ENCODE measurements at regions not wholly inside any gene's neighbourhood (a gene's known extent, or its start where the extent isn't known, plus 50 kb on each side); places are given as distances from the start of the nearest gene placed in this dataset.

- Histone ChIP-seq H2AFZ (ENCODE audit: low read length) (no peak overlapping the region), H2AK5ac (ENCODE audit: low read depth, low read length) (no peak overlapping the region), H3K23ac (ENCODE audit: low read depth, low read length, poor library complexity) (no peak overlapping the region), H3K79me1 (ENCODE audit: low read depth, low read length) (no peaks in the 10 kb centered on the region), H3K27me3 (ENCODE audit: control insufficient read depth in 3 of 3, insufficient read depth in 3 of 3, low read depth in 1 of 3, low read length in 3 of 3) (no peaks in the 10 kb centered on the region), H3K9me3 (replicated peaks in 1 of 2; ENCODE audit: control insufficient read depth in 2 of 2, insufficient read depth in 1 of 2, low read depth in 1 of 2, low read length in 2 of 2) (no peaks in the 10 kb centered on the region), H2BK12ac (ENCODE audit: low read length) (no peak overlapping the region), H4K8ac (ENCODE audit: low read depth, low read length) (no peak overlapping the region), H3K18ac (ENCODE audit: low read length) (no peak overlapping the region), H3K4me2 (ENCODE audit: insufficient read depth, low read length, poor library complexity, severe bottlenecking) (no peak overlapping the region), H3K4me1 (ENCODE audit: control insufficient read depth in 2 of 2, insufficient read depth in 1 of 2, low read depth in 1 of 2, low read length in 2 of 2) (no peaks in the 10 kb centered on the region), H2BK5ac (ENCODE audit: low read length) (no peak overlapping the region), H3K27ac (replicated peaks; ENCODE audit: low read length) (no peak overlapping the region), H3K4me3 (ENCODE audit: low read length in 2 of 2) (no peak overlapping the region), H2BK15ac (ENCODE audit: low read length) (no peak overlapping the region), H3K9ac (ENCODE audit: low read depth, low read length, poor library complexity) (no peak overlapping the region), H3K36me3 (replicated peaks in 1 of 2; ENCODE audit: control insufficient read depth in 2 of 2, insufficient read depth in 2 of 2, low read length in 2 of 2) (no peaks in the 10 kb centered on the region), H3K4ac (ENCODE audit: low read length) (no peak overlapping the region), H3K14ac (ENCODE audit: low read length) (no peak overlapping the region), H2BK120ac (ENCODE audit: low read depth, low read length) (no peak overlapping the region), H4K91ac (ENCODE audit: low read depth, low read length, poor library complexity) (no peak overlapping the region)
- DNase-seq (ENCODE audit: low spot score) = no peak
Measured at GRCh38 chr14:44662250-44662891, 155.3 kb upstream of the FSCB start.

- no peak overlapping the region for H3K23ac ChIP-seq (ENCODE audit: low read depth, low read length, poor library complexity)
- no peaks in the 10 kb centered on the region for H3K36me3 ChIP-seq (replicated peaks in 1 of 2; ENCODE audit: control insufficient read depth in 2 of 2, insufficient read depth in 2 of 2, low read length in 2 of 2)
- H2BK12ac ChIP-seq (ENCODE audit: low read length) = no peak overlapping the region
- H4K91ac ChIP-seq (ENCODE audit: low read depth, low read length, poor library complexity) = no peak overlapping the region
- H3K14ac ChIP-seq (ENCODE audit: low read length) = no peak overlapping the region
- H3K79me1 ChIP-seq (ENCODE audit: low read depth, low read length) = no peaks in the 10 kb centered on the region
- no peaks in the 10 kb centered on the region for H3K9me3 ChIP-seq (replicated peaks in 1 of 2; ENCODE audit: control insufficient read depth in 2 of 2, insufficient read depth in 1 of 2, low read depth in 1 of 2, low read length in 2 of 2)
- no peak overlapping the region for H2BK5ac ChIP-seq (ENCODE audit: low read length)
- H3K9ac ChIP-seq (ENCODE audit: low read depth, low read length, poor library complexity) = no peak overlapping the region
- no peaks in the 10 kb centered on the region for H3K4me1 ChIP-seq (ENCODE audit: control insufficient read depth in 2 of 2, insufficient read depth in 1 of 2, low read depth in 1 of 2, low read length in 2 of 2)
- H2AFZ ChIP-seq (ENCODE audit: low read length) = no peak overlapping the region
- H2BK120ac ChIP-seq (ENCODE audit: low read depth, low read length) = no peak overlapping the region
- H4K8ac ChIP-seq (ENCODE audit: low read depth, low read length) = no peak overlapping the region
- no peak for DNase-seq (ENCODE audit: low spot score)
- H2AK5ac ChIP-seq (ENCODE audit: low read depth, low read length) = no peak overlapping the region
- no peak overlapping the region for H3K4ac ChIP-seq (ENCODE audit: low read length)
- no peak overlapping the region for H3K27ac ChIP-seq (replicated peaks; ENCODE audit: low read length)
- H2BK15ac ChIP-seq (ENCODE audit: low read length) = no peak overlapping the region
- no peak overlapping the region for H3K4me2 ChIP-seq (ENCODE audit: insufficient read depth, low read length, poor library complexity, severe bottlenecking)
- no peaks in the 10 kb centered on the region for H3K27me3 ChIP-seq (ENCODE audit: control insufficient read depth in 3 of 3, insufficient read depth in 3 of 3, low read depth in 1 of 3, low read length in 3 of 3)
- no CpG with 5 or more reads among the region's 1 CpG for WGBS, 2 donors (ENCODE audit: extremely low coverage in 2 of 2, insufficient read length in 2 of 2, insufficient replicate concordance in 1 of 2)
- no peak overlapping the region for H3K4me3 ChIP-seq (ENCODE audit: low read length in 2 of 2)
- no peak overlapping the region for H3K18ac ChIP-seq (ENCODE audit: low read length)
Measured at GRCh38 chr14:44658389-44658696, 151.3 kb upstream of the FSCB start.

- Histone ChIP-seq H4K91ac (ENCODE audit: low read depth, low read length, poor library complexity) (no peak overlapping the region), H3K4ac (ENCODE audit: low read length) (no peak overlapping the region), H3K27me3 (ENCODE audit: control insufficient read depth in 3 of 3, insufficient read depth in 3 of 3, low read depth in 1 of 3, low read length in 3 of 3) (no peaks in the 10 kb centered on the region), H2BK12ac (ENCODE audit: low read length) (no peak overlapping the region), H2BK15ac (ENCODE audit: low read length) (no peak overlapping the region), H4K8ac (ENCODE audit: low read depth, low read length) (no peak overlapping the region), H3K4me3 (ENCODE audit: low read length in 2 of 2) (no peak overlapping the region), H3K23ac (ENCODE audit: low read depth, low read length, poor library complexity) (no peak overlapping the region), H3K9me3 (replicated peaks in 1 of 2; ENCODE audit: control insufficient read depth in 2 of 2, insufficient read depth in 1 of 2, low read depth in 1 of 2, low read length in 2 of 2) (no peaks in the 10 kb centered on the region), H3K9ac (ENCODE audit: low read depth, low read length, poor library complexity) (no peak overlapping the region), H3K18ac (ENCODE audit: low read length) (no peak overlapping the region), H2BK5ac (ENCODE audit: low read length) (no peak overlapping the region), H3K79me1 (ENCODE audit: low read depth, low read length) (no peaks in the 10 kb centered on the region), H2AFZ (ENCODE audit: low read length) (no peak overlapping the region), H2BK120ac (ENCODE audit: low read depth, low read length) (no peak overlapping the region), H3K27ac (replicated peaks; ENCODE audit: low read length) (no peak overlapping the region), H3K4me2 (ENCODE audit: insufficient read depth, low read length, poor library complexity, severe bottlenecking) (no peak overlapping the region), H2AK5ac (ENCODE audit: low read depth, low read length) (no peak overlapping the region), H3K4me1 (ENCODE audit: control insufficient read depth in 2 of 2, insufficient read depth in 1 of 2, low read depth in 1 of 2, low read length in 2 of 2) (no peaks in the 10 kb centered on the region), H3K14ac (ENCODE audit: low read length) (no peak overlapping the region), H3K36me3 (replicated peaks in 1 of 2; ENCODE audit: control insufficient read depth in 2 of 2, insufficient read depth in 2 of 2, low read length in 2 of 2) (no peaks in the 10 kb centered on the region)
- DNase-seq (ENCODE audit: low spot score) = peak; percentile 20
- no CpG with 5 or more reads among the region's 3 CpGs for WGBS, 2 donors (ENCODE audit: extremely low coverage in 2 of 2, insufficient read length in 2 of 2, insufficient replicate concordance in 1 of 2)
Measured at GRCh38 chr14:44657696-44658388, 150.8 kb upstream of the FSCB start.

- no peak overlapping the region for H2BK5ac ChIP-seq (ENCODE audit: low read length)
- no peak overlapping the region for H3K9ac ChIP-seq (ENCODE audit: low read depth, low read length, poor library complexity)
- no peak overlapping the region for H3K27ac ChIP-seq (replicated peaks; ENCODE audit: low read length)
- H2BK15ac ChIP-seq (ENCODE audit: low read length) = no peak overlapping the region
- H3K4me2 ChIP-seq (ENCODE audit: insufficient read depth, low read length, poor library complexity, severe bottlenecking) = no peak overlapping the region
- H3K4me1 ChIP-seq (ENCODE audit: control insufficient read depth in 2 of 2, insufficient read depth in 1 of 2, low read depth in 1 of 2, low read length in 2 of 2) = no peaks in the 10 kb centered on the region
- no peak overlapping the region for H2BK120ac ChIP-seq (ENCODE audit: low read depth, low read length)
- no peaks in the 10 kb centered on the region for H3K27me3 ChIP-seq (ENCODE audit: control insufficient read depth in 3 of 3, insufficient read depth in 3 of 3, low read depth in 1 of 3, low read length in 3 of 3)
- no peak overlapping the region for H3K4me3 ChIP-seq (ENCODE audit: low read length in 2 of 2)
- H4K91ac ChIP-seq (ENCODE audit: low read depth, low read length, poor library complexity) = no peak overlapping the region
- no peak overlapping the region for H2BK12ac ChIP-seq (ENCODE audit: low read length)
- H3K9me3 ChIP-seq (replicated peaks in 1 of 2; ENCODE audit: control insufficient read depth in 2 of 2, insufficient read depth in 1 of 2, low read depth in 1 of 2, low read length in 2 of 2) = no peaks in the 10 kb centered on the region
- no peak overlapping the region for H3K4ac ChIP-seq (ENCODE audit: low read length)
- no peaks in the 10 kb centered on the region for H3K79me1 ChIP-seq (ENCODE audit: low read depth, low read length)
- H4K8ac ChIP-seq (ENCODE audit: low read depth, low read length) = no peak overlapping the region
- no peak overlapping the region for H3K14ac ChIP-seq (ENCODE audit: low read length)
- no peak for DNase-seq (ENCODE audit: low spot score)
- H3K18ac ChIP-seq (ENCODE audit: low read length) = no peak overlapping the region
- no peaks in the 10 kb centered on the region for H3K36me3 ChIP-seq (replicated peaks in 1 of 2; ENCODE audit: control insufficient read depth in 2 of 2, insufficient read depth in 2 of 2, low read length in 2 of 2)
- no peak overlapping the region for H2AFZ ChIP-seq (ENCODE audit: low read length)
- no peak overlapping the region for H3K23ac ChIP-seq (ENCODE audit: low read depth, low read length, poor library complexity)
- H2AK5ac ChIP-seq (ENCODE audit: low read depth, low read length) = no peak overlapping the region
Measured at GRCh38 chr14:44657203-44657602, 150.1 kb upstream of the FSCB start.
